ENCODE measurements at regions not wholly inside any gene's neighbourhood (a gene's known extent, or its start where the extent isn't known, plus 50 kb on each side); places are given as distances from the start of the nearest gene placed in this dataset.

DNA sequence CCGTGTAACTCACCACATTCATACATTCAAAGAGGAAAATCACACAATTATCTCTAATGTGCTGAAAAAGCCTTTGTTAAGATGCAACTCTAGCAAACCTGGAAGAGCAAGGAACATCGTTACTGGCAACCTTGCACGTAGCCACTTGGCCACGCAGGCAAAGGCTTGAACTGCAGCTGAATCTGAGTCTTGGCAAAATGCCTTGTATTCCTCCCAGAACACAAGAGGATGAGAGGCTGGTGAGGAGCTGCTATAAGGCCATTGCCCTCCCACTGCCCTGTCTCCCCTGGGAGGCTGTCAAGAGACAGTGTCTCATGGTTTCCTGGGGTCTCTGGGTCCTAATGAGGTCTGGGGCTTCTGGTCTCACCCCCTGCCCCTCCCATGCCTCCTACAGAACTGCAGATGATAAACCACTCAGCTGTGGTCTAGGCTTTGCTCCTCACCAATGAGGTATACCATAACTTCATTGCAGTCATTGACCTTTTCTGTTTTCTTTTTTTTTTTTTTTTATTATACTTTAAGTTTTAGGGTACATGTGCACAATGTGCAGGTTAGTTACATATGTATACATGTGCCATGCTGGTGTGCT, 141.4 kb downstream of the SPP2 start:
- TF ChIP-seq, protein P1, sequence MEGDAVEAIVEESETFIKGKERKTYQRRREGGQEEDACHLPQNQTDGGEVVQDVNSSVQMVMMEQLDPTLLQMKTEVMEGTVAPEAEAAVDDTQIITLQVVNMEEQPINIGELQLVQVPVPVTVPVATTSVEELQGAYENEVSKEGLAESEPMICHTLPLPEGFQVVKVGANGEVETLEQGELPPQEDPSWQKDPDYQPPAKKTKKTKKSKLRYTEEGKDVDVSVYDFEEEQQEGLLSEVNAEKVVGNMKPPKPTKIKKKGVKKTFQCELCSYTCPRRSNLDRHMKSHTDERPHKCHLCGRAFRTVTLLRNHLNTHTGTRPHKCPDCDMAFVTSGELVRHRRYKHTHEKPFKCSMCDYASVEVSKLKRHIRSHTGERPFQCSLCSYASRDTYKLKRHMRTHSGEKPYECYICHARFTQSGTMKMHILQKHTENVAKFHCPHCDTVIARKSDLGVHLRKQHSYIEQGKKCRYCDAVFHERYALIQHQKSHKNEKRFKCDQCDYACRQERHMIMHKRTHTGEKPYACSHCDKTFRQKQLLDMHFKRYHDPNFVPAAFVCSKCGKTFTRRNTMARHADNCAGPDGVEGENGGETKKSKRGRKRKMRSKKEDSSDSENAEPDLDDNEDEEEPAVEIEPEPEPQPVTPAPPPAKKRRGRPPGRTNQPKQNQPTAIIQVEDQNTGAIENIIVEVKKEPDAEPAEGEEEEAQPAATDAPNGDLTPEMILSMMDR (IDR thresholded peaks at IDR 0.05; ENCODE audit: low read length), result no peak
- TF ChIP-seq EZH2 (IDR thresholded peaks at IDR 0.05; ENCODE audit: borderline replicate concordance, low read length), result no peak
